B cell (primary cell): ENCODE measurements at regions not wholly inside any gene's neighbourhood (a gene's known extent, or its start where the extent isn't known, plus 50 kb on each side); places are given as distances from the start of the nearest gene placed in this dataset.

ENCODE experiments used
- ATAC-seq: fragments of 200-7000 bp; cut with Tn5 transposase; one replicate; pipeline ENCODE4 v1.10.0; 2021; ENCODE audit warnings: low read depth, mild to moderate bottlenecking, moderate number of reproducible peaks, moderate library complexity
- CTCF ChIA-PET: fragments of 350-600 bp; sonication (Branson Sonifier 250); formaldehyde crosslinking; loops from one replicate; lab custom pipeline; 2021; ENCODE audit warnings: antibody characterized with exemption, inconsistent platforms; lab: Charles Lee
- POLR2A ChIA-PET: fragments of 350-600 bp; sonication (Branson Sonifier 250); formaldehyde crosslinking; loops from one replicate; lab custom pipeline; 2021; ENCODE audit warnings: antibody characterized with exemption; lab: Charles Lee
- DNase-seq: peaks from one replicate; pipeline ENCODE4 v3.0.0; 2013
- H2AFZ ChIP-seq: 2 replicates; pipeline ENCODE4 v1.6.1; 2012; ENCODE audit warnings: mild to moderate bottlenecking, low read depth, low read length; ENCODE audit not compliant: insufficient read depth, poor library complexity, severe bottlenecking
- H3K27ac ChIP-seq, 2 donors: 1 replicate in 1 of 2; 2 replicates in 1 of 2; pipeline ENCODE4 v1.5.1; 2012 to 2013; ENCODE audit warnings: low read length in 2 of 2, mild to moderate bottlenecking in 2 of 2, moderate library complexity in 1 of 2
- H3K27me3 ChIP-seq, 4 experiments: fragments of 200-600 bp in 1 of 4; sonication (generic) in 1 of 4; replicated peaks in 1 of 4; 1 replicate in 2 of 4; 2 replicates in 2 of 4; pipeline versions ENCODE4 v1.6.1 to v1.7.0; 2013 to 2016; ENCODE audit warnings: low read length in 3 of 4, mild to moderate bottlenecking in 2 of 4, mixed read lengths in 1 of 4, moderate library complexity in 1 of 4; ENCODE audit not compliant: insufficient read depth in 4 of 4, control insufficient read depth in 3 of 4; ENCODE audit errors: control extremely low read depth in 1 of 4
- H3K36me3 ChIP-seq, 2 experiments: replicated peaks in 1 of 2; 1 replicate in 1 of 2; 2 replicates in 1 of 2; pipeline versions ENCODE4 v1.6.1 to v1.7.1; 2013; ENCODE audit warnings: low read length in 1 of 2; ENCODE audit not compliant: insufficient read depth in 2 of 2, control insufficient read depth in 1 of 2; ENCODE audit errors: control extremely low read depth in 1 of 2, extremely low read depth in 1 of 2
- H3K4me1 ChIP-seq, 2 donors: fragments of 200-600 bp in 1 of 2; sonication (generic) in 1 of 2; 1 replicate in 1 of 2; 2 replicates in 1 of 2; pipeline versions ENCODE4 v1.5.1 to v1.6.1; 2013 to 2017; ENCODE audit warnings: low read length in 2 of 2; ENCODE audit not compliant: control insufficient read depth in 2 of 2, insufficient read depth in 2 of 2
- H3K4me2 ChIP-seq: replicated peaks from 2 replicates; pipeline ENCODE3; 2012; ENCODE audit warnings: mild to moderate bottlenecking, low read depth, low read length; ENCODE audit not compliant: poor library complexity, severe bottlenecking
- H3K4me3 ChIP-seq, 5 experiments: fragments of 200-600 bp in 1 of 5; sonication (generic) in 1 of 5; 1 replicate in 3 of 5; 2 replicates in 2 of 5; pipeline versions ENCODE4 v1.5.1 to v1.7.0; 2011 to 2016; ENCODE audit warnings: low read length in 4 of 5, mild to moderate bottlenecking in 4 of 5, low read depth in 2 of 5, control low read depth in 1 of 5, moderate library complexity in 1 of 5; ENCODE audit not compliant: insufficient read depth in 1 of 5; ENCODE audit errors: control extremely low read depth in 1 of 5, extremely low read depth in 1 of 5
- H3K79me2 ChIP-seq: fragments of 200-600 bp; sonication (generic); one replicate; pipeline ENCODE4 v1.6.0; 2016; ENCODE audit warnings: low read length; ENCODE audit not compliant: control insufficient read depth, insufficient read depth
- H3K9ac ChIP-seq: fragments of 200-600 bp; sonication (generic); 2 replicates; pipeline ENCODE4 v1.6.1; 2017; ENCODE audit warnings: mild to moderate bottlenecking, low read length, moderate library complexity
- H3K9me3 ChIP-seq, 3 donors: one replicate each; pipeline versions ENCODE4 v1.6.1 to v1.7.1; 2013; ENCODE audit warnings: low read length in 2 of 3; ENCODE audit not compliant: control insufficient read depth in 2 of 3, insufficient read depth in 1 of 3; ENCODE audit errors: control extremely low read depth in 1 of 3
- H4K20me1 ChIP-seq: 2 replicates; pipeline ENCODE4 v1.6.0; 2012; ENCODE audit warnings: mild to moderate bottlenecking, low read length; ENCODE audit not compliant: insufficient read depth, control insufficient read depth, poor library complexity, severe bottlenecking
- H3K27ac Mint-ChIP-seq: one replicate; pipeline ENCODE4 v1.8.0; 2021; ENCODE audit warnings: mixed read lengths
- H3K27me3 Mint-ChIP-seq: one replicate; pipeline ENCODE4 v1.8.0; 2021; ENCODE audit warnings: mixed read lengths
- H3K4me1 Mint-ChIP-seq: one replicate; pipeline ENCODE4 v1.8.0; 2021; ENCODE audit warnings: mixed read lengths
- H3K4me3 Mint-ChIP-seq: one replicate; pipeline ENCODE4 v1.8.0; 2021; ENCODE audit warnings: mixed read lengths
- H3K9me3 Mint-ChIP-seq: one replicate; pipeline ENCODE4 v1.8.0; 2022; ENCODE audit warnings: mixed read lengths; ENCODE audit not compliant: insufficient read depth
- CTCF ChIP-seq: fragments of 200-600 bp; IDR thresholded peaks from one replicate; pipeline ENCODE4 v1.8.0; 2022; ENCODE audit warnings: antibody characterized with exemption, mild to moderate bottlenecking
- EZH2 ChIP-seq: IDR thresholded peaks from 2 replicates; pipeline ENCODE4 v1.6.1; 2012; ENCODE audit warnings: borderline replicate concordance, low read depth, mild to moderate bottlenecking, moderate library complexity, low read length; ENCODE audit not compliant: insufficient read depth, poor library complexity, severe bottlenecking
- WGBS: methylation state at CpG from one replicate; pipeline ENCODE4 v1.1.5; 2013; ENCODE audit warnings: missing lambda C conversion rate; ENCODE audit not compliant: insufficient coverage; 5-methylcytosine and 5-hydroxymethylcytosine counted together
- intact Hi-C: fragments of 100-400 bp; cut with micrococcal nuclease; formaldehyde crosslinking; loops from one replicate; pipeline ENCODE4 v1.10.0; 2022

DNA sequence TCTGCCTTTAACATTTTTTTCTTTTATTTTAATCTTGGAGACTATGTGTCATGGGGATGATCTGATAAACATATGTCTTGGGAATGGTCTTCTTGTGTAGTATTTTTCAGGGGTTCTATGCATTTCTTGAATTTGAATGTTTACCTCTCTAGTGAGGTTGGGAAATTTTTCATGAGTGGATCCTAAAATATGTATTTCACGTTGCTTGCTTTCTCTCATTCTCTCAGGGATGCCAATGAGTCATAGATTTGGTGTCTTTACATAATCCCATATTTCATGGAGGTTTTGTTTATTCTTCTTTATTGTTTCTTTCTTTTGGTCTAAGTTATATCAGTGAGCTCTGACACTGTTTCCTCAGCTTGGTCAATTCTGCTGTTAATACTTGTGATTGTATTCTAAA is 1237.2 kb downstream of the PLA2G4A start:
- H3K27me3 Mint-ChIP-seq, result no peaks in the 10 kb centered on the region
- H3K27ac Mint-ChIP-seq, result no peak overlapping the region
- no peaks in the 10 kb centered on the region for H3K36me3 ChIP-seq
- H3K9me3 Mint-ChIP-seq, result peaks cover 8% of the 10 kb centered on the region
- no peaks in the 10 kb centered on the region for H3K4me1 ChIP-seq
- TF ChIP-seq CTCF (no peak), EZH2 (no peak)
- no peaks in the 10 kb centered on the region for H3K27me3 ChIP-seq
- H3K27ac ChIP-seq, result no peak overlapping the region
- no peak overlapping the region for H2AFZ ChIP-seq
- no peaks in the 10 kb centered on the region for H3K79me2 ChIP-seq
- no peak overlapping the region for H3K4me3 ChIP-seq
- H3K4me3 Mint-ChIP-seq, result no peak overlapping the region
- no peak overlapping the region for H3K9ac ChIP-seq
- DNase-seq, result no peak
- POLR2A ChIA-PET, result no interaction called here
- CTCF ChIA-PET, result no interaction called here
- H3K9me3 ChIP-seq, result peaks cover 0 to 7% (median 0%) of the 10 kb centered on the region in 3 donors
- no peak overlapping the region for H3K4me2 ChIP-seq
- H4K20me1 ChIP-seq, result no peaks in the 10 kb centered on the region
- H3K4me1 Mint-ChIP-seq, result no peaks in the 10 kb centered on the region
- intact Hi-C loops, result no loop called here
- 100% methylated on average over 1 of the region's 1 CpG for WGBS
- no peak for ATAC-seq

DNA sequence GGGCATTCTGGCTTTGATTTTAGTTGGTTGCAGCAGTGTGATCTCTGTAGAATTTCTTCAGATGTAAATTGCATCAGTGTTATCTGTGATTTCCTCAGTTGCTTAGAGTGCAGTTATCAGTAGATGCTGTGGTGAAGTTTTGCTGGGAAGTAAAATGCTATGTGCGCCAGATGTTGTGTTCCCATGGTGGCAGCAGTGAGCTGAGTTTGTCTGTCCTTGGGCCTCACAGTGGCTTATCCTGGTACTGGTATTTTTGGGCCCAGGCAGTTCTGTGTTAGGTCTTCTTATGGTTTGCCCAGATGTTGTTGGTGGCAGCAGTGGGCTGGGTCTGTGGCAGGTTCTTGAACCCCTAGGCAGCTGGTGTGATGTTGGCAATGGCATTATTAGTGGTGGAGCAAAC is 1242.1 kb downstream of the PLA2G4A start:
- no peak overlapping the region for H3K9ac ChIP-seq
- CTCF ChIA-PET, result no interaction called here
- no peaks in the 10 kb centered on the region for H3K4me1 ChIP-seq
- H3K4me3 ChIP-seq, result no peak overlapping the region
- peaks cover 10% of the 10 kb centered on the region for H3K9me3 Mint-ChIP-seq
- no peaks in the 10 kb centered on the region for H3K4me1 Mint-ChIP-seq
- no peaks in the 10 kb centered on the region for H4K20me1 ChIP-seq
- H3K27ac ChIP-seq, result no peak overlapping the region
- H3K27me3 ChIP-seq, result no peaks in the 10 kb centered on the region
- 42% methylated on average over 1 of the region's 1 CpG for WGBS
- no peaks in the 10 kb centered on the region for H3K79me2 ChIP-seq
- no peaks in the 10 kb centered on the region for H3K27me3 Mint-ChIP-seq
- intact Hi-C loops, result no loop called here
- no peak for ATAC-seq
- no peak overlapping the region for H3K4me3 Mint-ChIP-seq
- no peaks in the 10 kb centered on the region for H3K36me3 ChIP-seq
- H3K4me2 ChIP-seq, result no peak overlapping the region
- H3K9me3 ChIP-seq, result peaks cover 0 to 17% (median 0%) of the 10 kb centered on the region in 3 donors
- no peak for DNase-seq
- no peak overlapping the region for H2AFZ ChIP-seq
- H3K27ac Mint-ChIP-seq, result no peak overlapping the region
- POLR2A ChIA-PET, result no interaction called here
- TF ChIP-seq EZH2 (no peak), CTCF (no peak)
